Globus pallidus (tissue), 1 donor: ENCODE measurements at regions not wholly inside any gene's neighbourhood (a gene's known extent, or its start where the extent isn't known, plus 50 kb on each side); places are given as distances from the start of the nearest gene placed in this dataset.

Source experiments
- DNase-seq: peaks from one replicate; pipeline ENCODE4 v3.0.0-alpha.2; 2015; ENCODE audit warnings: low spot score

DNA sequence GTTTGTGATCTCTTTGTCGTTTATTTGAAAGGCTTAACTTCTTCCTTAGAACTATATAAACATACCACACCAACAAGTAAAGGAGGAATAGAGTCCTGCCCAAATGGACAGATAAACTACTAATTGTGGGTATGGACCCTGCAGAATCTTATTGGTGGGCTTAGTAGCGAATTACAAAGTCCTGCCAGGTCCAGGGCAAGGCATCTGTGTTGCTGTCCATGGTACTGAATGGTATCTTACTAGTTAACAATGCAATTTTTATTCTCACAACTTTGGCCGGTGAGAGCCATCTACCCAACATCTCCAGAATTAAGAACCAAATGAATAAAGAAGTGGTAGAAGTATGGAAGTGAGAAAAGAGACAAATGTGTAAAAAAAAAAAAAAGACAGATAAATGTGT is 1782.4 kb upstream of the WWC1 start:
- DNase-seq = no peak

DNA sequence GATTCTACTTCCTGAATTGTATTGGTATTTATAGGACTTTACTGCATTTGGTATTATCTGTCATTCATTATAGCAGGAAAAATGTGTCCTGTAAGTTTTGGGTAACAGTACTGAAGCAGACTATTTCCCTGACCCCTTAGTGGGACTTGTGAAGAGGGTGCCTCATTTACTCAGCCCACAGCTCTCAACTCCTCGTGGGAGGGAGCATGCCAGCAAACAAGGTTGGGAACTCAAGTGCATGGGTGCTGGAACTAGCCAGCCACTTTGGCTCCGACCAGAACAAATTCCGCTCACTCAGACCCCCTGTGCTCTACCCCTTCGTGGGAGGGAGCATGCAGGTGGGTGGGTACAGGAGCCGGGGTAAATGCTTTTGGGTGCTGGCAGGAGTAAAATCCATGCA is 1773.5 kb upstream of the WWC1 start:
- DNase-seq = no peak

DNA sequence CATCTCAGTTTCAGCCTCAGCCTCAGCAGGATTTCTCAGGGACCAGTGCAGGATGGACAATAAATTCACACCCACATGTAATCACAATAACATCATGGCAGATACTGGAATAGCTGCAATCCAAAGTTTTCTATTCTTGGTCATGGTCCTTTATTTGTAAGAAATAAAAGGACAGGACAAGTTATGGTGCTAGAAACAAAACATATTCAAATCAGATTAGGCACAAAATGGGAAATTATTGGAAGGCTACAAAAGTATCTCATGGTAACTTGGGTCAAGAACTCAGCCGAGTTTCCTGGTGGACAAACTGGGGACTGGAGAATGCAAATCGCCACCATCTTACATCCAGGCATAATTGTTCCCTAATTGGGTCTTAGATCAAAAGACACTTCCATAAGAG is 1768.2 kb upstream of the WWC1 start:
- DNase-seq = no peak

DNA sequence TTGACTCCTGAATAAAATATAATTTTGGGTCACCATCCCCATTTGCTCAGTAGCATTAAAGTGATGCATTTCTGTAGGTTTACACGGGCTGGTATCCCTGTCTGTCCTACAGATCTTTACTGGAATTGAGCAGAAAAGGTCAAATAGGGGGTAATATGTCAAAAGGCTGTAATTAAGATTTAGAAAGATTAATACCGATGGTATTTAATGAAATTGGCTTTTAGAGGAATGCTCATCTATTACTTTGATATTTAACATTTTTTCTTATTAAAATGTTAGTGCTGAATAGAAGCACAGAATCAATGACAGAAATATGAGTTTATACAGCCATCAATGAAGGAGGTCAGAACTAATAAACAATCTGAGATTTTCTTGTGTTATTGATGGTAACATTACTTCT is 1762.2 kb upstream of the WWC1 start:
- DNase-seq = no peak

DNA sequence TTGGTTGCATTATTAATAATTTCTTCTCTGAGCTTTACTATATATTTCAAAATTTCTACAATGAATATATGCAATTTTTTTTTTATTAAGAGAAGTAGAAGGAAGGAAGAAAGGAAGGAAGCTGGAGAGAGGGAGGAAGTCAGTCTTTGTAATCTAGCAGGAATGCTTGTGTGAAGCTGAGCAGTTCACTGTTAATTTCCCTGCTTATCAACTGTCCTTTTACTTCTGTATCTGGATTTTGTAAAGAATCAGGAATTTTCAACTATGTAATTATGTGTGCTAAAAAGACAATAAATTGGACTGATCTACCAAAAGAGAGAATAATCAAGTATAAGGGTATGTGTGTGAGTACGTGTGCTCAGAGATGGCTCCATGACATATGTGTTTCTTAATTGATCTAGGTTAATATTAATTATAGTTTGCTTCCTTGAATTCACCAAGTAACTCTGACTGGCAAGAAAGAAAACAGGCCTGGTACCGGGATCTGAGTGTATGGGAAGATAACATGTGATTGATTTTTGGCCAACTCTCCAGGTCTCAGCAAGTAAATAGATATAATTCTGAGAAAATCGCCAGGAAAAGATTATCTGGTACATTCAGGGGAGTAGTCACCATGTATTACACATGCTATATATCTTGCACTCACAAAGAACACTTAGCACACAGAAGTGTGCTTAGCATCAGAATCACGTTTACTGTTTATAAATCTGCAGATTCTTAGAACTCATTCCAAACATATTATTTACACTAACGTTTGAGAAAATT is 1758.8 kb upstream of the WWC1 start:
- no peak for DNase-seq

DNA sequence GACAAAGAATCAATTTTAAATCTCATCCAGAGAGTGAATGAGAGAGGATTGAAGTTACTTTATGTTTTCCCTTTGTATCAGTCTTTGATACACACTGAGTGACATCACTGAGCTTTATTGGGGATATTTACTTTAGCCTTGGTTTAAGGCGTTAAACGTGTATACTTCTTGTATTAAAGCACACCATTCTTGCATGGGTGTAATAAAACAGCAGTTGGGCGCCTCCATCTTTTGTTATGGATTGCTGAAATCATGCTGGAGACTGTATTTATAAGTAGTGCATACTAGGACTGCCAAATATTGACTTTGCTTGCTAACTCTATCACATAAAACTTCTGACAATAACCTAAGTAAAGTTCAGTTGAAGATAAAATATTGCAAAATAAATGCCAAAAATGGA is 1755.8 kb upstream of the WWC1 start:
- DNase-seq = no peak

DNA sequence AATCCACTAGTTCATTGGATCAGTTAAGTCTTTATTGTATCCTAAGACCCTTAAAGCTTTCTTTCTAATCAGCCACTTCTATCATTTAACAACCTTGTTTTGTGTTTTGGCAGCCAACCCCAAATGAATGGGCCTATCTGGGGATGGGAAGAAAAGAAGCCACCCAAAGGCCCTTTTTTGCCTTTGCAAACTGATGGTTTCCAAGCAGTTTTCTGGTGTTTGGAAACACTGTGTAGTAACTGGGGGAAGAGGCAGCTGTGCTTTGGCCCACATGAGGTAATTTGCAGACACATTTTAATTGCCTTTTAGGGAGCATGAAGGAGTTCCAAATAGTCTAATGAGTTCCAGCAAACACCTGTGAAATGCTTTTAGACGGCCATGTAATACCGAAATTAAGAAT is 1751.3 kb upstream of the WWC1 start:
- no peak for DNase-seq

DNA sequence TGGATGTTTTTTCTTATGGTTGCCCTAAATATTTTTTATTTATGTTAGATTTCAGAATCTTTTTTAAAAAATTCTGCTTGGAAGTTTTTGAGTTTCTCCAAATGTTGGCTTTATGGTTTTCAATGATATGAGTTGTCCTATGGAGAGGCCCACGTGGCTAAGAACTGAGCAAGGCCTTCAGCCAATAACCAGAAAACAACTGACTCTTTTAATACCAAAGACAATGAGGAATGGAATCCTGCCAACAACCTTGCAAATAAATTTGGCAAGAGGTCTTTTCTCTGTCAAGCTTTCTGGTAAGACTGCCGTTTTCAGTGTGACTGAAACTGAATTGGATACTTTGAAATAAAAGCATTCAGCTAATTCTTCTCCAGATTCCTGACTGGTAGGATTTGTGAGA is 1740.1 kb upstream of the WWC1 start:
- peak; percentile 83 for DNase-seq

DNA sequence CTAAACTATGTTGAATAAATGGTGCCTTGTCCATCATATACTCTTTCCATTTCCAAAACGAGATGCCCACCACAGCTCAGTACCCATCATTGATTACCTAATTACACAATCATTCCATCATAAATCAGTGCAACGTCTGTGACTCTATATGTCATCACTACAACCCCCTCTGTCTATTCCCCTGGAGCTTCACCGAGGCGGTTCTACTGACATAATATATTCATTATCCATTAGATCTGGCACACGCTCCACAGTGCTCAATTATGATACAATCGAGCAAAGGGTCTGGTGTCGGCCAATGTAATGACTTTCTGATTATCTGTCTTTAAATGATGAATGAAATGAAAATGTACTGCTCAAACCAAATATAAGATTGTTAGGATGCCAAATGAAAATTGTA is 1737.7 kb upstream of the WWC1 start:
- DNase-seq = no peak

DNA sequence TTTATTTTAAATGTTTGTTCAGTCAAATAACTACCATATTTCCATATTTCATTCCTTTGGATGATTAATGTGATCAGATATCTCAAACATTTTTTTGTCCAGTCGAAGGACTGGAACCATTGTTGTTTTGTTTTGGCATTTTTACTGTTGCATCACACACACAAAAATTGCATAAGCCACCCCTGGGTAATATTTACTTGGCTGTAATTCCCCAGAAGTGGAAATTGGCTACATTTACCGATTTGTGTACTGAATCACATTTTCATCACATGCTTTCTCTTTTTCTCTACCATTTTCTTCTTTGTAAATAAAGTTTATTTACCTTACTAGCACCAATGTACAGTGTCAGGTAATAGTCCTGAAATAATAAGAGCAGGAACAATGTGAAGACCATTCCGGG is 1729.7 kb upstream of the WWC1 start:
- no peak for DNase-seq

DNA sequence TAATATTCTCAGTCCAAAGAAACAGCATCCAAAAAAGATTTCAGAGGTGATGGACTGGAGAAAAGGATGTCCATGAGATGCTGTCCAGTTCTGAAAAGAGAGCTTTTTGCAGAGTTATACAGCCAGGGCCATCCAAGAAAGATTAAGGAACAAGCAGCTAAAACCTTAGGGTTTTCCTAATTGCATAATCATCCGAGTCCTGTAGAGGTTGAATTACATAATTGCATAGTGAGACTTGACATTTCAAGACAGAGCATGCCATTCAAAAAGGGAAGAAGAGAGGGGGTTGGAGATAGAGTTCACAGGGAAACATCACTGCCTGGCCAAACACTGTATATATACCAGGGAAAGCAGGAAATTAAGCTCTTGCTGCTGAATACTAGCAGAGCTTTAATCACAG is 1729.2 kb upstream of the WWC1 start:
- DNase-seq = no peak

DNA sequence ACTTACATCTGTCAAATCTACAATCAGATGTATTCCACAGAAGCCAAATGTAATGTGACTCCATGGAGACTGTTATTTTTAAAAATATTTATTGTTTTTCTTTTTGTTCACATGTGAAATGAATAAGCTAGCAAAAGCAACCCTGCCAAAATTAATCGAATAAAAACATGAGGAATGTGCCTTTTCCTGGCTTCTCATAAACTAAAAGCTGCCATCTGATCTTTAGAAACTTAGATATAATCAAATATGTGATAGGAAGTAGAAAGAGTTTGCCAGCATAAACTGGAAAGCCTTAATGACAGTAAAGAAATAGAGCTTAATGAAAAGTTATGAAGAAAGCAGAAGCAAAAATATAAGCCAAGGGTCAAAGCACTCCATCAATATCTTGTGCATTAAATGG is 1724.7 kb upstream of the WWC1 start:
- DNase-seq = no peak

DNA sequence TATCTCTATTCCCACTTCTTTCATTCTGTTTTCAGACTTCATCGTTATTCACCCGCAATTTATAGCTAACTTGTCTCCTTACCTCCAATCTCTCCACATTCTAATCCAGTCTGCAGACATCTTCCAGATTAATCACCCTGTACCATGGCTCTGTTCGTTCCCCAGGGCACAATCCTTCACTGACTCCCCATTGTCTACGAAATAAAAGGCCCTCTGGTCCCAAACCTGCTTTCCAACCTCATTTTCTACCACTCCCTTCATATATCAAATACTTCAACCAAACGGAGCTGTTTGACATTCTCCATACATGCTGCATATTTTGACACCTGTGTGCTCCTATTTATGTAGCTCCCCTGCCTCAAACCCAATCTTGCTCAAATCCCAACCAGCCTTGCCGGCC is 1720.6 kb upstream of the WWC1 start:
- DNase-seq = no peak

DNA sequence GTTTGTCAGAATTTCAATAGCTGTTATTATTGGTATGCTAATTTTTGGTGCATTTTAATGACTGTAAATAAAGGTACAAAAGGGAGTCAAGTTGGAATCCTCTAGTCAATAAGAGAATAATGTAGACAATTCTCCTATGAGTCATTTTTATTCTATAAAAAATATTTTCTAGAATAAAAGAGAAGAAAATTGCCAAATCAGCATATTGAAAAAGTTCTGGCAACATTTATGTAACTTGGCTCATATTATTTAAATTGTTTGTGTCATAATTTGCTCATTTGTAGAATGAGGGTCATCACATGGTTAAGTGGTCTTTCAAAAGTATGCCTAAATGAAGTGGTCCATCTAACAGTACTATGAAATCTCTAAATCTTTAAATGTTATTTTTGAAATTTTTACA is 1719.8 kb upstream of the WWC1 start:
- no peak for DNase-seq

DNA sequence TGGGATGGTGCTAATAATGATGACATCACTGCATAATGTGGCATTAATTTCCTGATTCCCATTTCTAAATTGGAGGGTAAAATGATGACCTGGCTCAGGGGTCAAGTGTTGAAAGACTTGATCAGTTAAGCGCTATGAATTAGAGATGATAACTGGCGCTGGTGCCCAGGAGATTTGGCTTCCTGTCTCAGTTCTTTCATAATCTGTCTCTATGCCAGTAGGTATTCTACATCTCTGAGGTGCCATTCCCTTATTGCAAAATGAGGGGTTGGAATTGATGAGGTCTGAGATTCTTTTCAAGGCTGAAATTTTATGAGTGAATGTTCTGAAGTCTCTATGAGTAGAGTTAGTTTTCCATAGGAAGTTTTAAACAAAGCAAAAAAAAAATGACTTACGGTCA is 1715.1 kb upstream of the WWC1 start:
- DNase-seq = no peak

DNA sequence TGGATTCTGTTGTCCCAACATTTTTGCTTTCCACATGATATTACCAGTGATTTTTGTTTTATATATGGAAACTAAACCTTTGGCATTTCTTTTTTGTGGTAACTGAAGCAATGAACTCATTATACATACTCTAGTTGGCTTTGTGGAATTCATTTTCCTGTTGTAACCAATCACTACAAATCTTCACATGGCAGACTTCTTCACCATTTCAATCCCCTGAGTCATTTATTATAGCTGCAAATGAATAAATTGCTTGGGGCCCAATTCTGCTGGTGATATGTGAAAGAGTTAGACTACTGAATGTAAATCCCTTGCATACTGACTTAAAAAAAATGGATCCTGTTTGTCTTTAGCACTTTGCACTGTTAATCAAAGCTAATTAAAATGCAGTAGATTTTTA is 1709.6 kb upstream of the WWC1 start:
- DNase-seq = no peak

DNA sequence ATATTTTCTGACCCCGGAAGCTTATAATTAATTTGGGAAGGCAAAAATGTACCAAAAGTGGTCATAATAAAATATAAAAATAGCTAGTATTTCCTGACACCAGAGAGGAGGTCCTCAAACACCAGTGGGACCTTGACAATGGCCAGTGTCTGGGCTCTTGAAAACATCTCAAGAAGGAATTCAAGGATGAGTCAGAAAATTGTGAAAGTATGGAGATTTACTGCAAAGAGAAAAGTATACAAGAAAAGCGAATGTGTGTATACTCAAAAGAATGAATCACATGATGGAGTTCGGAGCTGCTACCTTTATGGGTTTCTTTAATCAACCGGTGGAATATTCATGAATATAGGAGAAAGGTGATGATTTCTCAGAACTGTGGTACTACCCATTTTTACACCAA is 1709.0 kb upstream of the WWC1 start:
- DNase-seq = no peak

DNA sequence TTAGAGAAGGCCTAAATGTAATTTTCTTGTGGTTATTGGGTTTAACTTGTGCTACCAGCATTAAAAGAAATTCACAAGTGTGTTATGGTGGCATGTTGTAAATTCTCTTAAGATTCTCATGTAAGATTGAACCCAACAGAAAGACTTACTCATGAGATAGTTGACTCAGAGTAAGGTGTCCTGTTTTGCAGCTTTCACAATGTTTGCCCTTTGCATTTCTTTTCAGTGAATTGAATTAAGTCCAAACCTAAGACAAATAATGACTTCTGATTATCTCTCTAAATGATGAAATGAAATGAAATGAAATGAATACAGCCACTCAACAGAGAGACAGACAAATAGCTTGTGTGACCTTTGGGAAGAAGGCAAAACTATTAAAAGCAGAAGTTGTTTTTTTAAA is 1696.9 kb upstream of the WWC1 start:
- no peak for DNase-seq

DNA sequence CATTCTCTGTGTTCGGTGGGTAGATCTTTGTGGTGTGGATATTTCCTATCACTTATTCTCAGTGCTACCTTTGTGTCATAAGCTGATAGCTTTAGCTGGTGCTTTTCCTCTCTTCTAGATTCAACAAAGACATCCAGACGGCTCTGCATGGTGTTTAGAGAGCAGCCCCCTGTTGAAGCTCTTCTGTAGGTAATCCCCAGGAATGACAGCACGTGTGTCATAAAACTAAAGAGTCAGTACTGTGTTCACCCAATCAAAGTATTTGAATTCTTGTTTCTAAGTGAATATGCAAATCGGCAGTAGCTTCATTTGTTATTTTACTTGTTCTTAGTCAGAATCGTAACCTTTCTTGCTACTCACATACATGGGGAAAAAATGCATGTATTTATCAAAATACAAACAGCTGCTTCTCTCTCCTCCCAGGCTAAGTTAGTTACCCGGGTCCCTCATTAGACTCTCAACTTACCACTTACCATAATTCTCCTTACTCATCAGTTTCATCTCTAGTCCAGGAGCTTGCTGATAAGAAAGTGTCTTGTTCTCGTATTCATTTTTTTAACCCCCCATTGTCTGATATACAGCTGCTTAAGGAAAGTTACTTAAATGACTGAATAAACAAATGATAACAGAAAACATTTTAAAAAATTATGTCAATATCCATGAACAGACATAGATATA is 1696.0 kb upstream of the WWC1 start:
- no peak for DNase-seq

DNA sequence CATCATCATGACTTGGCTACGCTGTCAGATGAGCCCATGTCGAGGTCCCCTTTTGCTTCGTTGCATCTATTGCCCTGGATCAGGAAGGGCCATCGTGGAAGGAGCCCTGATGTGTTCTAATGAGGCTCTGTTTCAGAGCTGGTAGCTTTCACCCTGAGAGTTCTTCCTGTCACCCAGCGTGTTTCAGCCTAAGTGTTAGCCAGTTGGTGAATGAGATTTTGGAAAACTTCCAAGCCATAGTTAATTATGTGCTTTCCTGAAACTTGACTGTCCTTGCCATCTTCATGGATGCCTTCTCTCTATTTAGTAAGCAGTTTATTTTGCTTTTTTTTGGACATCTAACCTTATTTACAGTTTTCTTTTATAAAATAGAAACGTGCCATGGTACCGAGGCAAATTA is 1695.4 kb upstream of the WWC1 start:
- DNase-seq = no peak

DNA sequence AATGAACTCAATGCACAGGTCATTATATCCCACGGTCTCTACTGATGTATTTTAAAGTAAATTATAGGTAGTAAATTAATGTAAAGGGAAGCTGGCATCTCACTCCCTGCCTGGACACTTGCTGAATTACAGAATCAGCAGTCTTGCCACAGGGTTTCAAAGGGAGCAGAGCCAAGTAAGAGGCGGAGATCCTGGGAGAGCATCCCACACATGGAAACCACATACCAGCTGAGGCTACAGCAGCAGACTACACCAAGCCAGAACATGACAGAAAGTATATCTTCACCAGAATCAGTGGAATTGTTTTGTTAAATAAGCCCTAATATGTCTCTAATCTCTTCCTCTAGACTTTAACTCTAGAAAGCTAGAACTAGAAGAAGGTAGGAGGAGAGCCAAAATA is 1689.2 kb upstream of the WWC1 start:
- no peak for DNase-seq

DNA sequence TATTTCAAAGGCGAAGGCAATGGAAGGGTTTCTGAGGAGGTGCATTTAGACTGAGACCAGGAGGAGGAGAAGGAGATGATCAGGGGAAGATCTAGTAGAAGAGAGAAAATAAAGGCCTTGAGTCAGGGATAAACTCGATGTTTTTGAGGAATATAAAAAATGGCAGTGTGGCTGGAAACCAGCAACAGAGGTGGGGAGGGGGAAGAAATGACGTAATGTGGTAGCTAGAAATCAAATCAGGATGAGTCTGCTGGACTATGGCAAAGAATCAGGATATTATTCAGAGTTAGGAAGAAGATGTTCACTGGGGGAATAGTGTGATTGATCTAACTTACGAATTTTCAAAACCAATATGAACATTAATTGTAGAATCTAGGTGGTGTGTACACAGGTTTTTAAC is 1673.9 kb upstream of the WWC1 start:
- no peak for DNase-seq

DNA sequence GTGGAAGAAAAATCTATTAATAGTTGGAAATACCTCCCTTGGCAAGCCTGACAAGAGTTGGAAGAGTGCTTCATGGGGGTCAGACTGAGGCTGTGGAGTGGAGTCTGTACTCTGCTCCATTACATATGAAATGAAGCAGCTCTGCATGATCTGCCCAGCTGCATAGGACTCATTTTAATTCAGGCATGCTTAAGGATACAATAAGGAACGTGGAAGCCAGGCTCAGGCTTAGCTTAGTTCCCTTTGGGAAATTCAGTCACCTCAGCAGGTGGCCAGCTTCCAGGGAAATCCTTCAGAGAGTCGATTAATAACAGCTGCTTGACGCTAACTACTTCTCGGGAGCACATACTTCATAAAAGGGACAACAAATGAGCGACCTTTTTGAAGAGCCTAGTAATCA is 1672.9 kb upstream of the WWC1 start:
- DNase-seq = no peak

DNA sequence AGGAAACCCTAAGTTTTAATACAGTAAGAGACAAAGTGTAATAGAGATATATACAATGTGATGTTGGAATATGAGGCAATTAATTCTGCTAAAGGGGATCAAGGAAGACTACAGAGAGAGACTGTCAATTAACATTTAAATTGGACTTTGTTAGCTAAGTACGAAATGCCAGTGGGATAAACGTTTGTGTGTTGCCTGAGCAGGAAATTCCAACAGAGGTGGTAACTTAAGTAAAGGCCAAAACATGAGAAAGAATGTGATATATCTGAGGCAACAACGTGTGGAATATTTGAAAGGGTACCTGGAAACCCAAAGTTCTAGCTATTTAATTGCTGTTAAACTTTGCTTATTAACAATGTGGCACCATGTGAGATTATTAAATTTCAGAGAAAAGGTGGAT is 1666.9 kb upstream of the WWC1 start:
- DNase-seq = no peak
